Peyer's patch (tissue), 4 donors: ENCODE measurements at regions not wholly inside any gene's neighbourhood (a gene's known extent, or its start where the extent isn't known, plus 50 kb on each side); places are given as distances from the start of the nearest gene placed in this dataset.

Experiments
- DNase-seq, 3 donors: peaks; one replicate each; pipeline ENCODE4 v3.0.0-alpha.2; 2017 to 2019
- H3K27ac ChIP-seq, 4 donors: fragments of 200-600 bp; sonication (generic); one replicate each; pipeline ENCODE4 v1.5.1; 2016 to 2019
- H3K27me3 ChIP-seq, 2 donors: fragments of 200-600 bp; sonication (generic); one replicate each; pipeline ENCODE4 v1.5.1; 2019
- H3K36me3 ChIP-seq, 3 donors: fragments of 200-600 bp; sonication (generic); one replicate each; pipeline ENCODE4 v1.5.1; 2016 to 2019
- H3K4me1 ChIP-seq, 4 donors: fragments of 200-600 bp; sonication (generic); one replicate each; pipeline ENCODE4 v1.5.1; 2016 to 2019
- H3K4me3 ChIP-seq, 4 donors: fragments of 200-600 bp; sonication (generic); 1 replicate in 3 of 4; 2 replicates in 1 of 4; pipeline ENCODE4 v1.5.1; 2016 to 2019; ENCODE audit warnings: mild to moderate bottlenecking in 1 of 4
- H3K9me3 ChIP-seq, 4 donors: fragments of 200-600 bp; sonication (generic); one replicate each; pipeline ENCODE4 v1.5.1; 2016 to 2019; ENCODE audit warnings: mild to moderate bottlenecking in 1 of 4
- POLR2A ChIP-seq, 2 donors: fragments of 450-650 bp; IDR thresholded peaks; one replicate each; pipeline ENCODE4 v1.5.1; 2017; ENCODE audit warnings: antibody characterized with exemption in 2 of 2, mild to moderate bottlenecking in 2 of 2, moderate library complexity in 2 of 2
- TF ChIP-seq, protein P1 (sequence below), 6 experiments: fragments of 450-650 bp in 4 of 6; fragments of 200-600 bp in 2 of 6; sonication (generic) in 1 of 6; IDR thresholded peaks; one replicate each; pipeline ENCODE4 v1.5.1; 2017 to 2019; ENCODE audit warnings: antibody characterized with exemption in 6 of 6, mild to moderate bottlenecking in 3 of 6, moderate library complexity in 1 of 6

DNA sequence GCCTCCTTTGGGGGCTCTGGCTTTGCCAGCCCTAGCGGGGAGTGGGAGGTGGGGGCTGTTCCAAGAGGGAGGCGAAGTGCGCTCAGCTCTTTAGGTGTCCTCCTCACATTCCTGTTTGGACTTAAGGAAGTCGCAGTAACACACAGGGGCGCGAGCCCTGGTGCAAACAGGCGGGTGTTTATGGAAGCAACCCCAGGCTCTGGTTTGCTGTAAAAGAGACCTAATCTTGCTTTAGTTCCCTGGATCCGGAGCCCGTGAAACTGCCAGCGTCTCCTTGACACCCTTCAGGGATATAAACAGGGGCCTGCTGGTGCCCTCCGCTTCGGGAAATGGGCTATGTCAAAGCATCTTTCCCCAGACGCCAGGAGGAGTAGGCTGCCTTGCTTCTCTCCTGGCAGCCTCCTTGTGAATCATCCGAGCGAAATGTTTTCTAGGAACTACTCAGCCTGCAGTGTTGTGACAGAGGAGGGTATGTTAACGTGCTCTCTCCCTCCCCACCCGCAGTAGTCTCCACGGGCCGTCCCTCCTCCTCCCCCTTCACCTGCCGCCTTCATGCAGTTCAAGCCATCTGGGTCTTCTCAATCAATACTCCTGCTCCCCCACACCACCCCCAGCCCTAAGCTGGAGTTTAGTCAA is 168.0 kb upstream of the LRFN2 start:
- Histone ChIP-seq H3K27me3 (no peaks in the 10 kb centered on the region), H3K4me1 (no peaks in the 10 kb centered on the region), H3K27ac (no peak overlapping the region), H3K36me3 (no peaks in the 10 kb centered on the region), H3K4me3 (no peak overlapping the region), H3K9me3 (no peaks in the 10 kb centered on the region)
- DNase-seq = no peak
- TF ChIP-seq POLR2A (IDR thresholded peaks at IDR 0.05) = no peak
- TF ChIP-seq, protein P1, sequence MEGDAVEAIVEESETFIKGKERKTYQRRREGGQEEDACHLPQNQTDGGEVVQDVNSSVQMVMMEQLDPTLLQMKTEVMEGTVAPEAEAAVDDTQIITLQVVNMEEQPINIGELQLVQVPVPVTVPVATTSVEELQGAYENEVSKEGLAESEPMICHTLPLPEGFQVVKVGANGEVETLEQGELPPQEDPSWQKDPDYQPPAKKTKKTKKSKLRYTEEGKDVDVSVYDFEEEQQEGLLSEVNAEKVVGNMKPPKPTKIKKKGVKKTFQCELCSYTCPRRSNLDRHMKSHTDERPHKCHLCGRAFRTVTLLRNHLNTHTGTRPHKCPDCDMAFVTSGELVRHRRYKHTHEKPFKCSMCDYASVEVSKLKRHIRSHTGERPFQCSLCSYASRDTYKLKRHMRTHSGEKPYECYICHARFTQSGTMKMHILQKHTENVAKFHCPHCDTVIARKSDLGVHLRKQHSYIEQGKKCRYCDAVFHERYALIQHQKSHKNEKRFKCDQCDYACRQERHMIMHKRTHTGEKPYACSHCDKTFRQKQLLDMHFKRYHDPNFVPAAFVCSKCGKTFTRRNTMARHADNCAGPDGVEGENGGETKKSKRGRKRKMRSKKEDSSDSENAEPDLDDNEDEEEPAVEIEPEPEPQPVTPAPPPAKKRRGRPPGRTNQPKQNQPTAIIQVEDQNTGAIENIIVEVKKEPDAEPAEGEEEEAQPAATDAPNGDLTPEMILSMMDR (IDR thresholded peaks at IDR 0.05) = no peak

DNA sequence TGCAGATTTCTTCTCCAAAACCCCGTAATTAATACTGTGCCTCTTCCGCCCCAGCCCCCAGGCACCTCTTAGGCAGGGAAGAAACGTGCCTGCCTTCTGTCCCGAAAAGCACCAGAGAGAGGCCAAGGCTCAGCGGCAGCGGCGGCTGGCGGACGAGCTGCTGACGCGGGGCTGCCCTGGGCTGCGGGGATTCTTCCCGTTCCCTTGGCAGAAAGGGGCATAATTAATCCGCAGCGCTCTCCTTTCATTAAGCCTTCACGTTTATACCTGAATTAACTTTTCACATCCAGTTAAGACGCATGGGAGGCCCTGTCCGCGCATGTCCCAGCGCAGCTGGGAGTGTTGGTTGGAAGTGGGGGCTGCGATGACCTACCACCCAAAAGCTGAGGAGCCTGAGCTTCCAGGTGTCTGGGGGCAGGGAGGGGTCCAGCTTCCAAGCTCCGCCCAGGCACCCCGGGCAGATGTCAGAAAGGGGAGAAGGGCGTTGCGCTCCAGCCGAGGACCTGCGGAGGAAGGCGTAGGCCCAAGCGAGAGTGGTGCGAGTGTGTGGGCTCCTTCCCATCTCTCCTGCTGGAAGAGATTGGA is 167.4 kb upstream of the LRFN2 start:
- Histone ChIP-seq H3K4me3 (no peak overlapping the region), H3K36me3 (no peaks in the 10 kb centered on the region), H3K27ac (no peak overlapping the region), H3K9me3 (no peaks in the 10 kb centered on the region), H3K27me3 (no peaks in the 10 kb centered on the region), H3K4me1 (no peaks in the 10 kb centered on the region)
- TF ChIP-seq, protein P1 (IDR thresholded peaks at IDR 0.05) = no peak
- TF ChIP-seq POLR2A (IDR thresholded peaks at IDR 0.05) = no peak
- DNase-seq = no peak

DNA sequence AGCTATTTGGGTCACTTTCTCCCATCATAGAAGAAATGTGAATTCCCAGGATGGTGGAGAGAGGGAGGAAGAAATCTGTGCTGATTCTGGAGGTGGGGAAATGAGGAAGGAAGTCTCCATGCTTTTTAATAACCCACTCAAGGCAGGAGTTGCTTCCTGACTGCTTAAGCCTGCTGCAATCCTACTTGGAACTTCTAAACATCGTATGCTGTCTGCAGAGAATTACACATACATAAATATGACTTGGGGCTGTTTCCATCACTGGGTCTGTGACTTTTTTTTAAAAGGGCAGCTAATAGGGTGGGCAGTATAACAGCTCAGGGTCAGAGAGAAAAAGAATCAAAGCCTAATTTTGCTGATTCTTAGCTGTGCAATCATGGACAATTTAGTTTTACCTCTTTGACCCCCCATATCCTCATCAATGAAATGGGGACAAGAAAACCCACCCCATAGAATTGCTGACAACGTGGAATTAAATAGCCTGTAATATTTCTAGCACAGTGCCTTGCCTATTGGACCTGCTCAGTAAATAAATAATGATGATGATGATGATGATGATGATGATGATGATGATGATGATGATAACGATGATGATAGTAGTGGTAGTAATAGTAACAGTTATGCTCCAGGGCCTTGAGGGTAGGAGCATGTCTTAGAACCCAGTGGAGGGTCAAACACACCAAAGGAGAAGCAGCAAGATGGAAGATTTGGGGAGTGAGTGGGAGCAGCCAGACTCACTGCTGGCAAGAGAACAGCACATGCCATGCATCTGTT is 166.7 kb upstream of the LRFN2 start:
- no peak overlapping the region for H3K4me3 ChIP-seq
- TF ChIP-seq POLR2A (IDR thresholded peaks at IDR 0.05) = no peak
- TF ChIP-seq, protein P1 (IDR thresholded peaks at IDR 0.05) = no peak
- no peak for DNase-seq
- H3K4me1 ChIP-seq = no peaks in the 10 kb centered on the region
- H3K36me3 ChIP-seq = no peaks in the 10 kb centered on the region
- no peak overlapping the region for H3K27ac ChIP-seq
- no peaks in the 10 kb centered on the region for H3K9me3 ChIP-seq
- no peaks in the 10 kb centered on the region for H3K27me3 ChIP-seq

DNA sequence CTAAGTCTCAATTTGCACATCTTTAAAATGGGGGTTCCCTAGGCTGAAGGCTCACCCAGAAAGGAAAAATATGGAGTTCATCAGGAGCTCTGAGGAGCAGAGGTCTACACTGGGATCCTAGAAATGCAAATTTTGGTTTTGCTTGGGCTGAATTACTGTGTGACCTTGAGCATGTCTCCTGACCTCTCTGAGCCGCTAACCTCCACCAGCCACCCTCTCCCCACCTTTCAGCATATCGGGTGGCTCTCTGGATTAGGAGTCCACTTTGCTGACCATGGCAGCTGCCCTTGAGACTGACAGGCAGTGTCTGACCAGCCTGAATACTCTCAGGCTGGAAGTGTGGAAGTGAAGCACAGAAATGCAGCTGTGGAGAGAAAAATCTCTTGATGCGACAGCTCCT is 165.9 kb upstream of the LRFN2 start:
- no peak for DNase-seq
- no peak for TF ChIP-seq POLR2A (IDR thresholded peaks at IDR 0.05)
- TF ChIP-seq, protein P1 (IDR thresholded peaks at IDR 0.05) = no peak
- no peak overlapping the region for H3K4me3 ChIP-seq

DNA sequence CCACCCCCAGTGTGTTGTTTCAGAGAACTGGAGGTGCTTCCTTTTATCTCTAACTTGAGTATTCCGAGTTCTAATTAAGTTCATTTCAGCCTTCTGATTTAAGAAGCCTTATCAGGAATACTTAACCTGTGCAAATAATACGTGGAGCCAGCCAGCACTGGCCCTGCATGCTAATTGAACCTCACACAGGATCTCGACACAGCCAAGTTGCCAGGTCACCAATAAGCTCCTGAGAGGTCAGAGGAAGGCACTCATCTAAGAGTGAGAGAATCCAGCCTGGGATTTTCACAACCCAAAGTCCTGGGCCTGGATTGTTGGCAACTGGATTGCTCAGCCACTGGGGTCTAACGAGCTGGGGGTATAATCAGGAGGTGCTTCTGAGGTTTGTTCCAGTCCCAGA is 157.7 kb upstream of the LRFN2 start:
- Histone ChIP-seq H3K4me3 (no peak overlapping the region), H3K27me3 (no peaks in the 10 kb centered on the region), H3K4me1 (no peaks in the 10 kb centered on the region), H3K36me3 (no peaks in the 10 kb centered on the region), H3K9me3 (no peaks in the 10 kb centered on the region), H3K27ac (no peak overlapping the region)
- TF ChIP-seq POLR2A (IDR thresholded peaks at IDR 0.05) = no peak
- TF ChIP-seq, protein P1 (IDR thresholded peaks at IDR 0.05) = no peak
- no peak for DNase-seq

More for the DNA sequence above, 165.9 kb upstream of the LRFN2 start:
- Histone ChIP-seq H3K9me3 (no peaks in the 10 kb centered on the region), H3K36me3 (no peaks in the 10 kb centered on the region), H3K4me1 (no peaks in the 10 kb centered on the region), H3K27me3 (no peaks in the 10 kb centered on the region), H3K27ac (no peak overlapping the region)
